Stomach (tissue), 4 donors: ENCODE measurements at regions not wholly inside any gene's neighbourhood (a gene's known extent, or its start where the extent isn't known, plus 50 kb on each side); places are given as distances from the start of the nearest gene placed in this dataset.

Experiments used
- EP300 ChIP-seq: sonication (generic); formaldehyde crosslinking; IDR thresholded peaks from one replicate; pipeline ENCODE4 v1.6.1; 2017; ENCODE audit warnings: antibody characterized with exemption
- POLR2A ChIP-seq, 4 donors: fragments of 450-650 bp; IDR thresholded peaks; one replicate each; pipeline ENCODE4 v1.6.1; 2016; ENCODE audit warnings: antibody characterized with exemption in 4 of 4, control low read depth in 2 of 4, mild to moderate bottlenecking in 1 of 4, moderate library complexity in 1 of 4
- POLR2AphosphoS5 ChIP-seq, 3 donors: sonication (generic); formaldehyde crosslinking; IDR thresholded peaks; one replicate each; pipeline ENCODE4 v1.6.1; 2016; ENCODE audit warnings: antibody characterized with exemption in 3 of 3
- TF ChIP-seq, protein P1 (sequence below), 7 experiments: fragments of 450-650 bp in 4 of 7; fragments of 200-600 bp in 3 of 7; sonication (generic) in 3 of 7; IDR thresholded peaks; one replicate each; pipeline ENCODE4 v1.5.1; 2016 to 2019; ENCODE audit warnings: antibody characterized with exemption in 7 of 7, control low read depth in 2 of 7, mild to moderate bottlenecking in 1 of 7

DNA sequence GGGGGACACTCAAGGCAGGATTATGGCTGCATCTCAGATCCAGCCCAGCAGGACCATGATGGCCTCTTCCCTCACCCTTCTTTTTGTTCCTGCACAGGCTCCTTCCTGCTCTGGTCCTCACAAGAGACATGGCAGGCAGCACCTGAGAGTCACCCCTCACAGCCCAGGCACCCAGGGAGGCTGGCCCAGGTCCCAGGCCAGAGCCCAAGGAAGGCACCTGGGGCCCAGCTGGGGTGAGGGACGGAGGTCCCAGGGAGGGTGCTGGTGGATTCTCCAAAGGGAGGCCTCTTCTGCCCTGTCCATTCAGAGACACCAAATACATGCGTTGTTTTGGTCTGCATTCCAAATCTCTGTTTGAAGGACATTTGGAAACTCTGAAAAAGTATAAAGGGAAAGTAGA lies 285.4 kb upstream of the HS6ST1 start:
- TF ChIP-seq, protein P1, sequence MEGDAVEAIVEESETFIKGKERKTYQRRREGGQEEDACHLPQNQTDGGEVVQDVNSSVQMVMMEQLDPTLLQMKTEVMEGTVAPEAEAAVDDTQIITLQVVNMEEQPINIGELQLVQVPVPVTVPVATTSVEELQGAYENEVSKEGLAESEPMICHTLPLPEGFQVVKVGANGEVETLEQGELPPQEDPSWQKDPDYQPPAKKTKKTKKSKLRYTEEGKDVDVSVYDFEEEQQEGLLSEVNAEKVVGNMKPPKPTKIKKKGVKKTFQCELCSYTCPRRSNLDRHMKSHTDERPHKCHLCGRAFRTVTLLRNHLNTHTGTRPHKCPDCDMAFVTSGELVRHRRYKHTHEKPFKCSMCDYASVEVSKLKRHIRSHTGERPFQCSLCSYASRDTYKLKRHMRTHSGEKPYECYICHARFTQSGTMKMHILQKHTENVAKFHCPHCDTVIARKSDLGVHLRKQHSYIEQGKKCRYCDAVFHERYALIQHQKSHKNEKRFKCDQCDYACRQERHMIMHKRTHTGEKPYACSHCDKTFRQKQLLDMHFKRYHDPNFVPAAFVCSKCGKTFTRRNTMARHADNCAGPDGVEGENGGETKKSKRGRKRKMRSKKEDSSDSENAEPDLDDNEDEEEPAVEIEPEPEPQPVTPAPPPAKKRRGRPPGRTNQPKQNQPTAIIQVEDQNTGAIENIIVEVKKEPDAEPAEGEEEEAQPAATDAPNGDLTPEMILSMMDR (IDR thresholded peaks at IDR 0.05), result no peak
- no peak for TF ChIP-seq POLR2AphosphoS5 (IDR thresholded peaks at IDR 0.05)
- TF ChIP-seq POLR2A (IDR thresholded peaks at IDR 0.05), result no peak
- TF ChIP-seq EP300, result no peak
